ENCODE measurements at regions not wholly inside any gene's neighbourhood (a gene's known extent, or its start where the extent isn't known, plus 50 kb on each side); places are given as distances from the start of the nearest gene placed in this dataset.

DNA sequence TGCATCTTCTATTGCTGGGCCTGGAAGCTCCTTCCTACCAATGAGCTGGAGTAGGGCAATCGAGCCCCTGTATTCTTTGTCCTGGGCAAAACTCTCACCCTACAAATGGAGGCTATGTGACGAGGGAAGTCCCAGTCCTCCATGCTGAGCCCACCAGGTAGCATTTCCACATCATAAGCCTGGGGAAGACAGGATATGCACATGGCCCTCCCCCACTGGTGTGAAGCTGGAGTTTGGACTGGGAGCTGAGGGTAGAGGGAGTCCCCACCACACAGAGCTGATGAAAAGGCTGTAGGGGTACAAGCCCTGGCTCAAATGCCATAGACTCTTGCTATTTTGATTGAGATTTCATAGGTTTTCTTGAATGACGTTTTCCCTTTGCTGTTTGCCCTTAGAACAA lies 99.5 kb upstream of the FOXC1 start:
- no peak overlapping the region for H2AFZ ChIP-seq (ENCODE audit: insufficient read depth, low read depth, low read length, poor library complexity, severe bottlenecking)
- H3K79me2 ChIP-seq (ENCODE audit: control insufficient read depth, insufficient read depth, low read length), result no peaks in the 10 kb centered on the region
- H3K9ac ChIP-seq (ENCODE audit: low read length), result no peak overlapping the region
- no peaks in the 10 kb centered on the region for H4K20me1 ChIP-seq (ENCODE audit: control insufficient read depth, insufficient read depth, low read length, poor library complexity, severe bottlenecking)
- intact Hi-C loops (cut with micrococcal nuclease), result no loop called here
- POLR2A ChIA-PET, result no interaction called here
- no peaks in the 10 kb centered on the region for H3K36me3 ChIP-seq (replicated peaks in 1 of 2; ENCODE audit: control extremely low read depth in 1 of 2, control insufficient read depth in 1 of 2, extremely low read depth in 1 of 2, insufficient read depth in 2 of 2, low read length in 1 of 2)
- ATAC-seq (ENCODE audit: low read depth), result no peak
- Mint-ChIP-seq H3K4me3 (no peak overlapping the region), H3K27ac (no peak overlapping the region), H3K9me3 (ENCODE audit: insufficient read depth) (no peaks in the 10 kb centered on the region), H3K4me1 (no peaks in the 10 kb centered on the region), H3K27me3 (peaks cover 16% of the 10 kb centered on the region)
- H3K27ac ChIP-seq (ENCODE audit: low read length in 2 of 2), result no peak overlapping the region
- no peaks in the 10 kb centered on the region for H3K4me1 ChIP-seq (ENCODE audit: control insufficient read depth in 2 of 2, insufficient read depth in 2 of 2, low read length in 2 of 2)
- no peaks in the 10 kb centered on the region for H3K27me3 ChIP-seq (replicated peaks in 1 of 4; ENCODE audit: control extremely low read depth in 1 of 4, control insufficient read depth in 3 of 4, insufficient read depth in 4 of 4, low read length in 3 of 4)
- H3K4me3 ChIP-seq (ENCODE audit: control extremely low read depth in 1 of 5, extremely low read depth in 1 of 5, insufficient read depth in 1 of 5, low read depth in 2 of 5, low read length in 4 of 5), result no peak overlapping the region
- no peak for DNase-seq
- no peak overlapping the region for H3K4me2 ChIP-seq (replicated peaks; ENCODE audit: low read depth, low read length, poor library complexity, severe bottlenecking)
- CTCF ChIA-PET, result no interaction called here
- peaks cover 0 to 15% (median 3%) of the 10 kb centered on the region in 3 donors for H3K9me3 ChIP-seq (ENCODE audit: control extremely low read depth in 1 of 3, control insufficient read depth in 2 of 3, insufficient read depth in 1 of 3, low read length in 2 of 3)
- TF ChIP-seq EZH2 (IDR thresholded peaks at IDR 0.05; ENCODE audit: borderline replicate concordance, insufficient read depth, low read depth, low read length, poor library complexity, severe bottlenecking), result no peak
- TF ChIP-seq, protein P1, sequence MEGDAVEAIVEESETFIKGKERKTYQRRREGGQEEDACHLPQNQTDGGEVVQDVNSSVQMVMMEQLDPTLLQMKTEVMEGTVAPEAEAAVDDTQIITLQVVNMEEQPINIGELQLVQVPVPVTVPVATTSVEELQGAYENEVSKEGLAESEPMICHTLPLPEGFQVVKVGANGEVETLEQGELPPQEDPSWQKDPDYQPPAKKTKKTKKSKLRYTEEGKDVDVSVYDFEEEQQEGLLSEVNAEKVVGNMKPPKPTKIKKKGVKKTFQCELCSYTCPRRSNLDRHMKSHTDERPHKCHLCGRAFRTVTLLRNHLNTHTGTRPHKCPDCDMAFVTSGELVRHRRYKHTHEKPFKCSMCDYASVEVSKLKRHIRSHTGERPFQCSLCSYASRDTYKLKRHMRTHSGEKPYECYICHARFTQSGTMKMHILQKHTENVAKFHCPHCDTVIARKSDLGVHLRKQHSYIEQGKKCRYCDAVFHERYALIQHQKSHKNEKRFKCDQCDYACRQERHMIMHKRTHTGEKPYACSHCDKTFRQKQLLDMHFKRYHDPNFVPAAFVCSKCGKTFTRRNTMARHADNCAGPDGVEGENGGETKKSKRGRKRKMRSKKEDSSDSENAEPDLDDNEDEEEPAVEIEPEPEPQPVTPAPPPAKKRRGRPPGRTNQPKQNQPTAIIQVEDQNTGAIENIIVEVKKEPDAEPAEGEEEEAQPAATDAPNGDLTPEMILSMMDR (IDR thresholded peaks at IDR 0.05), result no peak
- WGBS (ENCODE audit: insufficient coverage), result 100% methylated on average over 1 of the region's 3 CpGs

DNA sequence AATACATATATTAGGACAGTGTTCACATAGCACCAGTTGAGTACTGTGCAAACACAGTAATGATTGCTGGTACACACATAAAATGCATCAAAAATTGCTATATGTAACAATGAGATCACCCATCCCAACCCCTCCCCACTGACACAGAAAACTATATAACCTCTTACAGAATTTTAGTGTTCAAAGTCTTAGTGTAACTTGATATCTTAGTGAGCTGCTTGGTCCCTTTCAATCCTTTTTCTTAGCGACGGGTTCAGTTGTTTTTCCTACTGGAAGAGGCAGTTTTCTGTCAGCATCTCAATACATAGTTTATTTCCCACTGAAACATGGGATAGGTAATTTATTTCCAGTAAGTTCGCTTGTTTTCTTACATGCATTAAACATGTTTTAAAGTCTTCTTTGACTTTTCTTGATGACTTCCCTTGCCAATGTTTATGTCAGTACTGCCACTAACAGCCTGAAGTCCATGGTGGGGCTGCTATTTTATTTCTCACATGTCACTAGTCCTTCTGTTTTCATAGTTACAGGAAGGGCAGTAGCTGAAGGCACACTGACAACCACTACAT lies 96.4 kb upstream of the FOXC1 start:
- TF ChIP-seq EZH2 (IDR thresholded peaks at IDR 0.05; ENCODE audit: borderline replicate concordance, insufficient read depth, low read depth, low read length, poor library complexity, severe bottlenecking), result no peak
- TF ChIP-seq, protein P1 (IDR thresholded peaks at IDR 0.05), result no peak
- WGBS (ENCODE audit: insufficient coverage), result no CpG with 5 or more reads among the region's 3 CpGs
- DNase-seq, result no peak
- Mint-ChIP-seq H3K27ac (no peak overlapping the region), H3K4me3 (no peak overlapping the region), H3K9me3 (ENCODE audit: insufficient read depth) (no peaks in the 10 kb centered on the region), H3K27me3 (peaks cover 12% of the 10 kb centered on the region), H3K4me1 (no peaks in the 10 kb centered on the region)
- intact Hi-C loops (cut with micrococcal nuclease), result no loop called here
- H3K27me3 ChIP-seq (replicated peaks in 1 of 4; ENCODE audit: control extremely low read depth in 1 of 4, control insufficient read depth in 3 of 4, insufficient read depth in 4 of 4, low read length in 3 of 4), result peaks cover 0 to 3% (median 0%) of the 10 kb centered on the region in 4 experiments
- H4K20me1 ChIP-seq (ENCODE audit: control insufficient read depth, insufficient read depth, low read length, poor library complexity, severe bottlenecking), result no peaks in the 10 kb centered on the region
- H2AFZ ChIP-seq (ENCODE audit: insufficient read depth, low read depth, low read length, poor library complexity, severe bottlenecking), result no peak overlapping the region
- H3K9ac ChIP-seq (ENCODE audit: low read length), result no peak overlapping the region
- H3K9me3 ChIP-seq (ENCODE audit: control extremely low read depth in 1 of 3, control insufficient read depth in 2 of 3, insufficient read depth in 1 of 3, low read length in 2 of 3), result peaks cover 0 to 17% (median 3%) of the 10 kb centered on the region in 3 donors
- ATAC-seq (ENCODE audit: low read depth), result no peak
- H3K4me2 ChIP-seq (replicated peaks; ENCODE audit: low read depth, low read length, poor library complexity, severe bottlenecking), result no peak overlapping the region
- H3K27ac ChIP-seq (ENCODE audit: low read length in 2 of 2), result no peak overlapping the region
- ChIA-PET CTCF (interaction anchor here (1.8 kb wide), 1 partner anchor 76 kb away, joined by 4 read pairs; no protein-coding TSS in a partner anchor), POLR2A (no interaction called here)
- no peaks in the 10 kb centered on the region for H3K4me1 ChIP-seq (ENCODE audit: control insufficient read depth in 2 of 2, insufficient read depth in 2 of 2, low read length in 2 of 2)
- H3K36me3 ChIP-seq (replicated peaks in 1 of 2; ENCODE audit: control extremely low read depth in 1 of 2, control insufficient read depth in 1 of 2, extremely low read depth in 1 of 2, insufficient read depth in 2 of 2, low read length in 1 of 2), result no peaks in the 10 kb centered on the region
- H3K4me3 ChIP-seq (ENCODE audit: control extremely low read depth in 1 of 5, extremely low read depth in 1 of 5, insufficient read depth in 1 of 5, low read depth in 2 of 5, low read length in 4 of 5), result no peak overlapping the region
- H3K79me2 ChIP-seq (ENCODE audit: control insufficient read depth, insufficient read depth, low read length), result no peaks in the 10 kb centered on the region
